ENCODE measurements at regions not wholly inside any gene's neighbourhood (a gene's known extent, or its start where the extent isn't known, plus 50 kb on each side); places are given as distances from the start of the nearest gene placed in this dataset.
A peak's percentile ranks its signal among the peaks of the same experiment; 100 is the strongest.

DNA sequence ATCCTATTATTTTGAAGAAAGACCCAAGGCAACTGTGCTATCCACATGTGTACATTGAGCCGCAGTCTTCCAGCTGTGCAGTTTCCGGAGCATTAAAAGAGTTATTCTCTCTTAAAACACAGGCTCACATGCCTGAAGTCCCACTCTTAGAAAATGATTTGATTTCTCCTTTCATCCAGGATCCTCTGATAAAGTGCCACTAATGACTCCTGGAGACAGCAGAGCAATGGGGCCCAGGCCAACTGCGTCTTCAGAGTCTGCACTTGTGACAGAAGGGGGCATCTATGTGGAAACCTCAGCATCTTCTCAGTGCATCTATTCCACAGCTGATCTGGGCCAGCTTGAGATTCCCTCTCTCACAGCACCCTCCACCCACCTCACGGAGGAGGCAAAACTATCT, 482.1 kb upstream of the AKR1E2 start:
- TF ChIP-seq POLR2AphosphoS5 (IDR thresholded peaks at IDR 0.05; ENCODE audit: low read depth, low read length) (no peak), TAF1 (IDR thresholded peaks at IDR 0.05; ENCODE audit: borderline replicate concordance, low read depth, low read length) (no peak), POLR2A (IDR thresholded peaks at IDR 0.05; ENCODE audit: low read depth, low read length) (no peak)
- FAIRE-seq (no peak), DNase-seq (ENCODE audit: insufficient read length) (no peak)

DNA sequence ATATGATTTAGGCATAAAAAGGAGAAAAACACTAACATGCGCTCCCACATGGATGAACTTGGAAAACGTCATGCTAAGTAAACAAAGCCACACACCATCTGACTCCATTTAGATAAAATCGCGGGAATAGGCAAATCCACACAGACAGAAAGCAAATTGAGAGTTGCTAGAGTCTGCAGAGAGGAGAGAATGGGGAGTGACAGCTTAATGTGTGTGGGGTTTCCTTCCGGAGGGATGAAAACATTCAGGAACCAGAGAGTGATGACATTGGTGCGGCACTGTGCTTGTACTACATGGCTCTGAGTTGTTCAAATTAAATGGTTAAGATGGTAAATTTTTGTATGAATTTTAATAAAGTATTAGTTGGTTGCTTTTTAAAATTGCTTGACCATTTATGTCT, 482.9 kb upstream of the AKR1E2 start:
- DNase-seq (ENCODE audit: insufficient read length) (no peak), FAIRE-seq (no peak)
- no peak for TF ChIP-seq POLR2A (IDR thresholded peaks at IDR 0.05; ENCODE audit: low read depth, low read length)
- TF ChIP-seq TAF1 (IDR thresholded peaks at IDR 0.05; ENCODE audit: borderline replicate concordance, low read depth, low read length), result no peak
- no peak for TF ChIP-seq POLR2AphosphoS5 (IDR thresholded peaks at IDR 0.05; ENCODE audit: low read depth, low read length)

DNA sequence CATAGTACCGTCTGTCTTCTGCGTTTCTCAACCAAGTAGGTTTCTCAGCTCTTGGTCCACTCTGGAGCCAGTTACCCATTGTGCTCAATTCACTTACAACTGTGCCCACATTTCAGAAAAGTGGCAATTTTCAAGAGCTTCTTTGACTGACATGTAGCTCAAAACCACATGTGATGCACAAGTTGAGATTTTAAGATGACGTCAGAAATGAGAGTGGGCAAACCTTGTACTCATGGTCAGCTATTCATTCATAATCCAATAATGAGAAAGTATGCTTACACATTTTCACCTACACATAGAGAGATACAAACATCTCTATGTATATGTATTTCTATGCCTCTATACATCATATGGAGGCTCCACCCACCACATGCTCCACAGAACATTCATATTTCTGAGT, 487.2 kb upstream of the AKR1E2 start:
- FAIRE-seq (no peak), DNase-seq (ENCODE audit: insufficient read length) (no peak)
- TF ChIP-seq POLR2AphosphoS5 (IDR thresholded peaks at IDR 0.05; ENCODE audit: low read depth, low read length) (no peak), TAF1 (IDR thresholded peaks at IDR 0.05; ENCODE audit: borderline replicate concordance, low read depth, low read length) (no peak), POLR2A (IDR thresholded peaks at IDR 0.05; ENCODE audit: low read depth, low read length) (no peak)

DNA sequence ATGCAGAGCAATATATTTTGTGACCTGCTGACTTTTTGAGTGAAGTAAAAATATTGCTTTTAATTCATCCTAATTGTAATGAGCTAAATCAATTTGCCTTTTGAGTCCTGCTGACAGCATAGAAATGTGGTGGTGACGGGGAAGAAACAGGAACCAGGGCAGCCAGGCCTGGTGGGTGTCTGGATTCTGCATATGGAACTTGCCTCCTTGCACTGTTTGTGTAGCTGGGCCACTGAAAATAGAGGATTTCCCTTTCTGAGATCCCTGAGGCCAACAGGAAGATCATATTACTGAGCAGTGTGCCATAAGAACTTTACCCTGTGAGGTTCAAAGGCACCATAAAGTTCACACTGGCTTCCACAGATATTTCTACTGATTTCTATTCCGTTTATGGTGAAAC, 488.4 kb upstream of the AKR1E2 start:
- DNase-seq (ENCODE audit: insufficient read length) (no peak), FAIRE-seq (no peak)
- TF ChIP-seq TAF1 (IDR thresholded peaks at IDR 0.05; ENCODE audit: borderline replicate concordance, low read depth, low read length) (no peak), POLR2A (IDR thresholded peaks at IDR 0.05; ENCODE audit: low read depth, low read length) (no peak), POLR2AphosphoS5 (IDR thresholded peaks at IDR 0.05; ENCODE audit: low read depth, low read length) (no peak)

DNA sequence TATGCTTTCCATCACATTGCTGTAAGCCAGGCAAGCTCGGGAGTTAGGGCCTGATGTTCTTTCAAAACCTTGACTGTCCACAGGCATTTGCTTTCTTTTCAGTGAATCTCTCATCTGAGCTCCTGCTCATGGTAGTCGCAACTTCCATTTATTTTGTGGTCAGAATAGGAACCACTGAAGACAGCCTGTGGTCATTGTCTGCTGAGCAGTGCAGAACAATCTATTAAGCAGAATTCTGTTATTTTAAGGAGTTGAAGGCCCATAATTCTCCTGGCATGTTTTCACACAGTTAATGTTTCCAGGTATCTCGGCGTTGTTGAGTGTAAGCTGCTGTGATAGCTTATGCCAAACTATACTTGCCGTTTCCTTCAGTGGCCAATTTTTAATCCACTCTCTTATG, 491.1 kb upstream of the AKR1E2 start:
- TF ChIP-seq POLR2AphosphoS5 (IDR thresholded peaks at IDR 0.05; ENCODE audit: low read depth, low read length) (no peak), POLR2A (IDR thresholded peaks at IDR 0.05; ENCODE audit: low read depth, low read length) (no peak), TAF1 (IDR thresholded peaks at IDR 0.05; ENCODE audit: borderline replicate concordance, low read depth, low read length) (no peak)
- DNase-seq (ENCODE audit: insufficient read length) (no peak), FAIRE-seq (no peak)

DNA sequence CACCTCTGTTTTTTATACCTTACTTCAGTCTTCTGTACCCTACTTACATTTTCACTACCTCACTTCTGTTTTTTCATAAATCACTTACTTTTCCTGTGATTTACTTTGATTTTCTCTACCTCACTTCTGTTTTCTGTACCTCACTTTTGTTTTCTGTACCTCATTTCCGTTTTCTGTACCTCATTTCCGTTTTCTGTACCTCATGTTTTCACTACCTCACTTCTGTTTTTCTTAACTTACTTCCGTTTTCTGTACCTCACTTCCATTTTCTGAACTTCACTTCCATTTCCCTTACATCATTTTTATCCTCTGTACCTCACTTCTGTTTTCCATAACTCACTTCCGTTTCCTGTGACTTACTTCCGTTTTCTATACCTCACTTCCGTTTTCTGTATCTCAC, 492.0 kb upstream of the AKR1E2 start:
- TF ChIP-seq POLR2A (IDR thresholded peaks at IDR 0.05; ENCODE audit: low read depth, low read length), result no peak
- TF ChIP-seq TAF1 (IDR thresholded peaks at IDR 0.05; ENCODE audit: borderline replicate concordance, low read depth, low read length), result no peak
- TF ChIP-seq POLR2AphosphoS5 (IDR thresholded peaks at IDR 0.05; ENCODE audit: low read depth, low read length), result no peak
- no peak for DNase-seq (ENCODE audit: insufficient read length)
- FAIRE-seq, result no peak

DNA sequence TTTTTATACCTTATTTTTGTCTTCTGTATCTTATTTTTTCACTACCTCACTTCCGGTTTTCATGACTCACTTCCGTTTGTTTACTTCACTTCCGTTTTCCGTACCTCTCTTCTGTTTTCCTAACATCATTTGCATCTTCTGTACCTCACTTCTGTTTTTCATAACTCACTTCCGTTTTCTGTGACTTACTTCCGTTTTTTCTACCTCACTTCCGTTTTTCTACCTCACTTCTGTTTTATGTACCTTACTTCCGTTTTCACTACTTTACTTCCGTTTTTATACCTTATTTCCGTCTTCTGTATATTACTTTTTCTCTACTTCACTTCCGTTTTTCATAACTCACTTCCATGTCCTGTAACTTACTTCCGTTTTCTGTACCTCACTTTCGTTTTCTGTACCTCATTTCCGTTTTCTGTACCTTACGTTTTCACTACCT, 492.5 kb upstream of the AKR1E2 start:
- TF ChIP-seq POLR2A (IDR thresholded peaks at IDR 0.05; ENCODE audit: low read depth, low read length) (no peak), TAF1 (IDR thresholded peaks at IDR 0.05; ENCODE audit: borderline replicate concordance, low read depth, low read length) (no peak), POLR2AphosphoS5 (IDR thresholded peaks at IDR 0.05; ENCODE audit: low read depth, low read length) (no peak)
- peak; percentile 60 for FAIRE-seq

DNA sequence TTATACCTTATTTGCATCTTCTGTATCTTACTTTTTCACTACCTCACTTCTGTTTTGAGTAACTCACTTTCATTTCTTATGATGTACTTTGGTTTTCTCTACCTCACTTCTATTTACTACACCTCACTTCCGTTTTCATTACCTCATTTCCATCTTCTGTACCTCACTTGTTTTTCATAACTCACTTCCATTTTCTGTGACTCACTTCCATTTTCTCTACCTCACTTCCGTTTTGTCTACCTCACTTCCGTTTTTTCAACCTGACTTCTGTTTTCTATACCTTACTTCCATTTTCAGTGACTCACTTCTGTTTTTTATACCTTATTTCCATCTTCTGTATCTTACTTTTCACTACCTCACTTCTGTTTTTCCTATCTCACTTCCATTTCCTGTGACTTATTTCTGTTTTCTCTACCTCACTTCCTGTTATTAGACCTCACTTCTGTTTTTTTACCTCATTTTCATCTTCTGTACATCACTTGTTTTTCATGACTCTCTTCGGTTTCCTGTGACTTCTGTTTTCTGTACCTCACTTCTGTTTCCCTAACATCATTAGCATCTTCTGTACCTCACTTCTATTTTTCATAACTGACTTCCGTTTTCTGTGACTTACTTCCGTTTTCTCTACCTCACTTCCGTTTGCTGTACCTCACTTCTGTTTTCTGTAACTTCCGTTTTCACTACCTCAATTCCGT, 493.1 kb upstream of the AKR1E2 start:
- no peak for TF ChIP-seq POLR2A (IDR thresholded peaks at IDR 0.05; ENCODE audit: low read depth, low read length)
- TF ChIP-seq POLR2AphosphoS5 (IDR thresholded peaks at IDR 0.05; ENCODE audit: low read depth, low read length), result no peak
- no peak for TF ChIP-seq TAF1 (IDR thresholded peaks at IDR 0.05; ENCODE audit: borderline replicate concordance, low read depth, low read length)
- FAIRE-seq (no peak), DNase-seq (ENCODE audit: insufficient read length) (no peak)

More for the DNA sequence above, 492.5 kb upstream of the AKR1E2 start:
- DNase-seq (ENCODE audit: insufficient read length), result no peak

DNA sequence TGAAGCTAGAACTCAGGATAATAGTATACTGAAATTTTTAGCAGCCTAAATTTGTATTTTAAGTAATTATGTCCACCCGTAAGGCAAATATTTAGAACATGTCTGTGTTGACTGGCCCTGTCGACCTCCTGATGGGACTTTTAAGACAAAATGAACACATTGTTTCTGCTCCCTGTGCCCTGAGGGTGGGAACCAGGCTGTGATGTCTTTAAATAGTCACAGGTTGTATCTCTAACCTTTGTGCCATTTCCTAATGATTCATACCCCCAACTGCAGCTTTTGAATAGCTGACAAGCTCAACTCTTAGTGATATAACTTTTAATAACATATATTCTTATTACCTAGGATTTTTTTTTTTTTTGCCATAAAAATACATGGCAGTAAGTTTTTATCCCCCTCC, 494.9 kb upstream of the AKR1E2 start:
- TF ChIP-seq POLR2AphosphoS5 (IDR thresholded peaks at IDR 0.05; ENCODE audit: low read depth, low read length) (no peak), TAF1 (IDR thresholded peaks at IDR 0.05; ENCODE audit: borderline replicate concordance, low read depth, low read length) (no peak), POLR2A (IDR thresholded peaks at IDR 0.05; ENCODE audit: low read depth, low read length) (no peak)
- no peak for FAIRE-seq
- no peak for DNase-seq (ENCODE audit: insufficient read length)

DNA sequence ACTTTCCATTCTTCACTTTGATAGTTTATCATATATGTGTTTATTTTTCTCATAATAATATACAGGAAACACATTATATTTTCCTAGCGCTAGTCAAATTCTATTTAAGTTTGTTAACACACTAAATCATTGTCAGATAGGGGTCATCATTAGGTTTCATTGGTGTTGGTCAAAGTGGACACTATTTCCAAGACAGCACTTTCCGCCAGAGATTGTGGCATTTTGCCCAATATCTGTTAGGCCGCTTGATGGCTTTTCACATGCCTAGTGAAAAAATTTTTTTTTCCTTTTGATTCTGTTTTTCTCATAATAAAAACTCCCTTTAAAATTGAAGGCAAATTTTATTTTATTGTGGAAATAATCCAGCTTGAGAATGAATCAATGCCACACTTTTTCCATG, 495.4 kb upstream of the AKR1E2 start:
- no peak for DNase-seq (ENCODE audit: insufficient read length)
- TF ChIP-seq TAF1 (IDR thresholded peaks at IDR 0.05; ENCODE audit: borderline replicate concordance, low read depth, low read length) (no peak), POLR2A (IDR thresholded peaks at IDR 0.05; ENCODE audit: low read depth, low read length) (no peak), POLR2AphosphoS5 (IDR thresholded peaks at IDR 0.05; ENCODE audit: low read depth, low read length) (no peak)
- FAIRE-seq, result no peak

DNA sequence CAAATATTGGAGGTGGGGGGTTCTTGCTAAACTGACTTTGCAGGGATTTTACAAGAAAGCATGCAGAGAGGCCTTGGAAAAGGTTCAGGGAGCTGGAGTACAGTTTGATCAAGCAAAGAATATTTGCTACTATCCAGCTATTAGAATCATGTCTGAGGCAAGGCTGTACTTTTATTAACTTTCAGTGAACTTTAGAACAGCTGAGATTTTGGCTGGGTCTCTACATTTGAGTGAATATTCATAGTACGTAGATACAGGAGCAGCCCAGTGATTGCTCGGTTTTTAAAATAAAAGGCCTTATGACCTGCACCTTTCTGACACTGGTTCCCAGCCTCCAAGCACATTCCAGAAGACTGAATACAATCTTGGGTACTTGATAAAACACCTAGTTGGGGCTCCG, 496.8 kb upstream of the AKR1E2 start:
- no peak for FAIRE-seq
- TF ChIP-seq TAF1 (IDR thresholded peaks at IDR 0.05; ENCODE audit: borderline replicate concordance, low read depth, low read length) (no peak), POLR2AphosphoS5 (IDR thresholded peaks at IDR 0.05; ENCODE audit: low read depth, low read length) (no peak), POLR2A (IDR thresholded peaks at IDR 0.05; ENCODE audit: low read depth, low read length) (no peak)

DNA sequence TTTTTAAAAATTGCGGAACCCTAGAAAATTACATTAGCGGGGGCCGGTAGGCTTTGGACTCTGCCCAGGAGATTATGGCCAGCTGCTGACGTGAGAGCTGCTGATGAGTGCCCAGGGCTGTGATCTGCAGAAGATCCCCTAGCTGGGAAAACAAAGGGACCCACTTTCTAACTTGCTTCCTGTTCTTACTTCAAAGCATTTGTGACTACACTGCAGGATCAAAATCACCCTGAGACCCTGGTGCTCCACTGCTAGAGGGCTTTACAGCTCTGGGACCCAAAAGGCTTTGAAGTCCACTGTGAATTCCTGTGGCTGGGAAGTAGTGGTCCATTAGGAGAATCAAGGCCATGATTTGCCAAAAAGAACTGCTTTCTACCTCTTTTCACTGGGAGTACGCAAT, 499.4 kb upstream of the AKR1E2 start:
- DNase-seq (ENCODE audit: insufficient read length), result no peak
- TF ChIP-seq POLR2AphosphoS5 (IDR thresholded peaks at IDR 0.05; ENCODE audit: low read depth, low read length) (no peak), POLR2A (IDR thresholded peaks at IDR 0.05; ENCODE audit: low read depth, low read length) (no peak), TAF1 (IDR thresholded peaks at IDR 0.05; ENCODE audit: borderline replicate concordance, low read depth, low read length) (no peak)
- no peak for FAIRE-seq

More for the DNA sequence above, 496.8 kb upstream of the AKR1E2 start:
- no peak for DNase-seq (ENCODE audit: insufficient read length)

Measured in GM12892 (cell line).